ENCODE measurements at regions not wholly inside any gene's neighbourhood (a gene's known extent, or its start where the extent isn't known, plus 50 kb on each side); places are given as distances from the start of the nearest gene placed in this dataset.

DNA sequence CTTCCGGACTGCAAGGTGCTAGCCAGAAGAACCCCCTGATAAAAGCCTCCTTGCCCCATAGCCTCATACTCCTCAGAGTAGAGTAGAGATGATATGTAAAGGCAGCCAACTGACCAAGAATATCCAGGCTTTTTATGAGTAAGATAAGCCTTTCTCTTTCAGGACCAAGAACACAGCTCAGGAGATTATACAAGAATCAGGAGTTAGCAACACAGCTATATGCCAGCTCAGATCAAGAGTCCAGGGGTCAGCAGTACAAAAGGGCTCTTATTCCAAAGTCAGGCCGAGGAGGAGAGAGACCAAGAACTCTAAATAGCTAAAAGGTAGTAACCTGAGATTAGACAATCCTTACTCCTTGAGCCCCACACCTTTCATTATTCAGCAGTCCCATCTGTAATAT is 135.3 kb downstream of the BTG1 start:
- Histone ChIP-seq H3K36me3 (no peaks in the 10 kb centered on the region), H3K9me3 (no peaks in the 10 kb centered on the region), H3K27ac (no peak overlapping the region), H3K4me1 (peaks cover 0 to 3% (median 0%) of the 10 kb centered on the region in 12 donors), H3K27me3 (no peaks in the 10 kb centered on the region), H3K4me3 (no peak overlapping the region)
- DNase-seq (no peak), ATAC-seq (no peak)
- WGBS, 4 donors, result 79 to 92% (median 88%) methylated on average over 2 of the region's 2 CpGs
- TF ChIP-seq POLR2A (IDR thresholded peaks at IDR 0.05), result no peak
- TF ChIP-seq, protein P1, sequence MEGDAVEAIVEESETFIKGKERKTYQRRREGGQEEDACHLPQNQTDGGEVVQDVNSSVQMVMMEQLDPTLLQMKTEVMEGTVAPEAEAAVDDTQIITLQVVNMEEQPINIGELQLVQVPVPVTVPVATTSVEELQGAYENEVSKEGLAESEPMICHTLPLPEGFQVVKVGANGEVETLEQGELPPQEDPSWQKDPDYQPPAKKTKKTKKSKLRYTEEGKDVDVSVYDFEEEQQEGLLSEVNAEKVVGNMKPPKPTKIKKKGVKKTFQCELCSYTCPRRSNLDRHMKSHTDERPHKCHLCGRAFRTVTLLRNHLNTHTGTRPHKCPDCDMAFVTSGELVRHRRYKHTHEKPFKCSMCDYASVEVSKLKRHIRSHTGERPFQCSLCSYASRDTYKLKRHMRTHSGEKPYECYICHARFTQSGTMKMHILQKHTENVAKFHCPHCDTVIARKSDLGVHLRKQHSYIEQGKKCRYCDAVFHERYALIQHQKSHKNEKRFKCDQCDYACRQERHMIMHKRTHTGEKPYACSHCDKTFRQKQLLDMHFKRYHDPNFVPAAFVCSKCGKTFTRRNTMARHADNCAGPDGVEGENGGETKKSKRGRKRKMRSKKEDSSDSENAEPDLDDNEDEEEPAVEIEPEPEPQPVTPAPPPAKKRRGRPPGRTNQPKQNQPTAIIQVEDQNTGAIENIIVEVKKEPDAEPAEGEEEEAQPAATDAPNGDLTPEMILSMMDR (IDR thresholded peaks at IDR 0.05), result no peak
- intact Hi-C loops (cut with DNase I), result no loop called here

DNA sequence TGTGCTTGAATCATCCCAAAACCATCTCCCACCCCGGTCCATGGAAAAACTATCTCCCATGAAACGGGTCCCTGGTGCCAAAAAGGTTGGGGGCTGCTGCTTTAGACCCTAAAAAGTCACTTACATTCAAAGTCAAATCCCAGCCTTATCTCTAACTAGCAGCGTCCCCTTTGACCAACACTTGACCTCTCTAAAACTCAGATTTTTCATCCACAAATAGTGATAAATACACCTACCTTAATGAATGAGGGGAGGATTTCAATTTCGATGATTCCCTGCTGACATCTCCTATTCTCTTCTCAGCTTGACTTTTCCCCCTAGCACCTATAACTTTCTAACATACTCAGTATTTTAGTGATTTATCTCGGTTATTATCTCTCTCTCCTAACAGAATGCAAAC is 137.3 kb downstream of the BTG1 start:
- Histone ChIP-seq H3K27ac (no peak overlapping the region), H3K9me3 (no peaks in the 10 kb centered on the region), H3K4me3 (no peak overlapping the region), H3K4me1 (peaks cover 0 to 17% (median 1%) of the 10 kb centered on the region in 12 donors), H3K27me3 (no peaks in the 10 kb centered on the region), H3K36me3 (no peaks in the 10 kb centered on the region)
- no peak for ATAC-seq
- DNase-seq, result no peak
- intact Hi-C loops (cut with DNase I), result loop anchor here in 2 of 10 donors (10.0 kb wide), 2 partner anchors 126 to 556 kb away; no protein-coding TSS in a partner anchor
- TF ChIP-seq, protein P1 (IDR thresholded peaks at IDR 0.05), result no peak
- TF ChIP-seq POLR2A (IDR thresholded peaks at IDR 0.05), result no peak
- 91 to 93% (median 91%) methylated on average over 5 of the region's 5 CpGs for WGBS, 4 donors

DNA sequence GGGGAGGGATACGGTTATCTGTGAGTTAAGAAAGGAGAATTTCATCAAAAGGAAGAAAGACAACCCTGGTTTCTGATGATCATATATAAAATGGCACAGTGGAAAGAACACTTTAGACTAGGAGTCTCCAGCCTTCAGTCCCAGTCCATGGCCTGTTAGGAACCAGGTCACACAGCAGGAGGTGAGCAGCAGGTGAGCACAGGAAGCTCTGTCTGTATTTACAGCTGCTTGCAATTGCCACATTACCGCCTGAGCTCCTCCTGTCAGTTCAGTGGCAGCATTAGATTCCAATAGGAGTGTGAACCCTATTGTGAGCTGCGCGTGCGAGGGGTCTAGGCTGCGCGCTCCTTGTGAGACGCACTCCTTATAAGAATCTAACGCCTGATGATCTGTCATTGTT is 137.9 kb downstream of the BTG1 start:
- no peak for DNase-seq
- TF ChIP-seq, protein P1 (IDR thresholded peaks at IDR 0.05), result no peak
- no peak for TF ChIP-seq POLR2A (IDR thresholded peaks at IDR 0.05)
- H3K36me3 ChIP-seq, result no peaks in the 10 kb centered on the region
- 97 to 98% (median 98%) methylated on average over 9 of the region's 9 CpGs for WGBS, 4 donors
- no peaks in the 10 kb centered on the region for H3K9me3 ChIP-seq
- intact Hi-C loops (cut with DNase I), result loop anchor here in 2 of 10 donors (10.0 kb wide), 2 partner anchors 127 to 557 kb away; no protein-coding TSS in a partner anchor
- H3K27me3 ChIP-seq, result no peaks in the 10 kb centered on the region
- no peak overlapping the region for H3K27ac ChIP-seq
- no peak for ATAC-seq
- peaks cover 0 to 22% (median 7%) of the 10 kb centered on the region in 12 donors for H3K4me1 ChIP-seq
- no peak overlapping the region for H3K4me3 ChIP-seq

GRCh38 chr12:92003701-92004100 is 141.9 kb downstream of the BTG1 start:
- 51 to 58% (median 54%) methylated on average over 3 of the region's 3 CpGs for WGBS, 4 donors
- intact Hi-C loops (cut with DNase I), result loop anchor here in 3 of 10 donors (5.0 to 10.0 kb wide), 3 partner anchors 131 to 561 kb away; no protein-coding TSS in a partner anchor
- H3K36me3 ChIP-seq, result no peaks in the 10 kb centered on the region
- H3K27me3 ChIP-seq, result no peaks in the 10 kb centered on the region
- peak overlapping the region in 2 of 12 donors; percentile 22 to 72 for H3K27ac ChIP-seq
- no peak for ATAC-seq
- peaks cover 0 to 1% (median 0%) of the 10 kb centered on the region in 12 donors for H3K9me3 ChIP-seq
- H3K4me1 ChIP-seq, result peaks cover 0 to 30% (median 12%) of the 10 kb centered on the region in 12 donors
- no peak overlapping the region for H3K4me3 ChIP-seq
- TF ChIP-seq, protein P1 (IDR thresholded peaks at IDR 0.05), result no peak
- TF ChIP-seq POLR2A (IDR thresholded peaks at IDR 0.05), result no peak
- DNase-seq, result no peak

Measured in heart left ventricle (tissue), 16 donors.